GM19023 (cell line): ENCODE measurements at regions not wholly inside any gene's neighbourhood (a gene's known extent, or its start where the extent isn't known, plus 50 kb on each side); places are given as distances from the start of the nearest gene placed in this dataset.

Experiments used
- ATAC-seq: cut with Tn5 transposase; IDR thresholded peaks from one replicate; pipeline ENCODE4 v1.9.1; 2021; ENCODE audit warnings: mild to moderate bottlenecking, moderate library complexity; ENCODE audit not compliant: unreplicated experiment

GRCh38 chr4:184879271-184879670, 53.5 kb upstream of the ACSL1 start:
- ATAC-seq, result no peak

GRCh38 chr4:184882276-184882675, 56.5 kb upstream of the ACSL1 start:
- ATAC-seq, result no peak

- no peak for ATAC-seq
Measured at GRCh38 chr4:184883024-184883423, 57.3 kb upstream of the ACSL1 start.

- no peak for ATAC-seq
Measured at GRCh38 chr4:184884883-184885282, 59.1 kb upstream of the ACSL1 start.

GRCh38 chr4:184885602-184886001, 59.8 kb upstream of the ACSL1 start:
- ATAC-seq, result no peak

- no peak for ATAC-seq
Measured at GRCh38 chr4:184887333-184887732, 61.6 kb upstream of the ACSL1 start.

- ATAC-seq, result no peak
Measured at GRCh38 chr4:184887947-184888346, 62.2 kb upstream of the ACSL1 start.

- no peak for ATAC-seq
Measured at GRCh38 chr4:184889666-184890335, 64.0 kb upstream of the ACSL1 start.

GRCh38 chr4:184890499-184890898, 64.7 kb upstream of the ACSL1 start:
- no peak for ATAC-seq

GRCh38 chr4:184891816-184892397, 66.1 kb upstream of the ACSL1 start:
- no peak for ATAC-seq

GRCh38 chr4:184892999-184893398, 67.2 kb upstream of the ACSL1 start:
- ATAC-seq, result no peak

GRCh38 chr4:184893801-184894571, 68.2 kb upstream of the ACSL1 start:
- no peak for ATAC-seq

GRCh38 chr4:184895012-184895695, 69.4 kb upstream of the ACSL1 start:
- ATAC-seq, result no peak

- peak; percentile 75 for ATAC-seq
Measured at GRCh38 chr4:184896868-184897715, 71.3 kb upstream of the ACSL1 start.

GRCh38 chr4:184897895-184898294, 72.1 kb upstream of the ACSL1 start:
- no peak for ATAC-seq

GRCh38 chr4:184898793-184899192, 73.0 kb upstream of the ACSL1 start:
- ATAC-seq, result no peak

GRCh38 chr4:184899261-184900134, 73.7 kb upstream of the ACSL1 start:
- no peak for ATAC-seq

- no peak for ATAC-seq
Measured at GRCh38 chr4:184900184-184900583, 74.4 kb upstream of the ACSL1 start.

GRCh38 chr4:184902550-184902949, 76.8 kb upstream of the ACSL1 start:
- ATAC-seq, result no peak
